ENCODE measurements at regions not wholly inside any gene's neighbourhood (a gene's known extent, or its start where the extent isn't known, plus 50 kb on each side); places are given as distances from the start of the nearest gene placed in this dataset.

- ATAC-seq, result no peak
- Histone ChIP-seq H3K27me3 (no peaks in the 10 kb centered on the region), H3K4me1 (no peaks in the 10 kb centered on the region), H3K36me3 (no peaks in the 10 kb centered on the region), H3K9me3 (no peaks in the 10 kb centered on the region), H3K4me3 (no peak overlapping the region), H3K27ac (no peak overlapping the region)
- no peak for DNase-seq
- WGBS (ENCODE audit: insufficient coverage, low coverage, low lambda C conversion rate, missing lambda C conversion rate), result 0% methylated on average over 1 of the region's 1 CpG
- intact Hi-C loops (cut with DNase I), result no loop called here
- TF ChIP-seq CTCF (IDR thresholded peaks at IDR 0.05) (no peak), POLR2A (IDR thresholded peaks at IDR 0.05) (no peak)
Measured at GRCh38 chr11:8839306-8839956, 71.6 kb upstream of the AKIP1 start.

GRCh38 chr11:8839957-8840945, 70.7 kb upstream of the AKIP1 start:
- H3K27ac ChIP-seq, result no peak overlapping the region
- ATAC-seq, result peak; percentile 40 to 92 (median 50)

GRCh38 chr11:8841899-8842298, 69.1 kb upstream of the AKIP1 start:
- 50% methylated on average over 7 of the region's 7 CpGs for WGBS (ENCODE audit: insufficient coverage, low coverage, low lambda C conversion rate, missing lambda C conversion rate)
- no peak overlapping the region for H3K27ac ChIP-seq

More at GRCh38 chr11:8839957-8840945, 70.7 kb upstream of the AKIP1 start:
- Histone ChIP-seq H3K4me1 (no peaks in the 10 kb centered on the region), H3K4me3 (no peak overlapping the region), H3K36me3 (no peaks in the 10 kb centered on the region), H3K27me3 (no peaks in the 10 kb centered on the region), H3K9me3 (no peaks in the 10 kb centered on the region)
- intact Hi-C loops (cut with DNase I), result no loop called here
- no peak for TF ChIP-seq POLR2A (IDR thresholded peaks at IDR 0.05)
- no peak for TF ChIP-seq CTCF (IDR thresholded peaks at IDR 0.05)
- 43% methylated on average over 6 of the region's 8 CpGs for WGBS (ENCODE audit: insufficient coverage, low coverage, low lambda C conversion rate, missing lambda C conversion rate)
- peak in 1 of 3 donors; percentile 33 for DNase-seq

GRCh38 chr11:8858808-8859207, 52.2 kb upstream of the AKIP1 start:
- ATAC-seq, result no peak
- Histone ChIP-seq H3K36me3 (no peaks in the 10 kb centered on the region), H3K9me3 (no peaks in the 10 kb centered on the region), H3K4me1 (no peaks in the 10 kb centered on the region), H3K27me3 (no peaks in the 10 kb centered on the region), H3K27ac (no peak overlapping the region), H3K4me3 (no peak overlapping the region)
- TF ChIP-seq CTCF (IDR thresholded peaks at IDR 0.05), result no peak
- no peak for TF ChIP-seq POLR2A (IDR thresholded peaks at IDR 0.05)
- WGBS (ENCODE audit: insufficient coverage, low coverage, low lambda C conversion rate, missing lambda C conversion rate), result 81% methylated on average over 2 of the region's 2 CpGs
- intact Hi-C loops (cut with DNase I), result no loop called here
- DNase-seq, result no peak

More at GRCh38 chr11:8841899-8842298, 69.1 kb upstream of the AKIP1 start:
- no peaks in the 10 kb centered on the region for H3K36me3 ChIP-seq
- H3K4me3 ChIP-seq, result no peak overlapping the region
- no peaks in the 10 kb centered on the region for H3K9me3 ChIP-seq
- H3K27me3 ChIP-seq, result no peaks in the 10 kb centered on the region
- no peaks in the 10 kb centered on the region for H3K4me1 ChIP-seq
- ATAC-seq, result no peak
- DNase-seq, result no peak
- TF ChIP-seq CTCF (IDR thresholded peaks at IDR 0.05) (no peak), POLR2A (IDR thresholded peaks at IDR 0.05) (no peak)
- intact Hi-C loops (cut with DNase I), result no loop called here

Small RNA genes lying in the stretch of these regions (small RNA-seq; reads per million reads assigned to genes)
- 0 reads per million in 2 experiments for gene RNA5SP330

Measured in right lobe of liver (tissue), 6 donors.